ENCODE measurements at regions not wholly inside any gene's neighbourhood (a gene's known extent, or its start where the extent isn't known, plus 50 kb on each side); places are given as distances from the start of the nearest gene placed in this dataset.

- intact Hi-C loops (cut with DNase I; ENCODE audit: low total_unique reads), result no loop called here
- H3K9me3 ChIP-seq, result no peaks in the 10 kb centered on the region
- DNase-seq, result no peak
- H3K27ac ChIP-seq, result no peak overlapping the region
- no peak overlapping the region for H3K4me3 ChIP-seq
- peaks cover 0 to 39% of the 10 kb centered on the region in 2 donors for H3K27me3 ChIP-seq
- no peaks in the 10 kb centered on the region for H3K36me3 ChIP-seq
- TF ChIP-seq CTCF (IDR thresholded peaks at IDR 0.05), result no peak
- no peaks in the 10 kb centered on the region for H3K4me1 ChIP-seq
Observed at GRCh38 chr14:104470588-104470987, 109.0 kb upstream of the C14orf180 start.

DNA sequence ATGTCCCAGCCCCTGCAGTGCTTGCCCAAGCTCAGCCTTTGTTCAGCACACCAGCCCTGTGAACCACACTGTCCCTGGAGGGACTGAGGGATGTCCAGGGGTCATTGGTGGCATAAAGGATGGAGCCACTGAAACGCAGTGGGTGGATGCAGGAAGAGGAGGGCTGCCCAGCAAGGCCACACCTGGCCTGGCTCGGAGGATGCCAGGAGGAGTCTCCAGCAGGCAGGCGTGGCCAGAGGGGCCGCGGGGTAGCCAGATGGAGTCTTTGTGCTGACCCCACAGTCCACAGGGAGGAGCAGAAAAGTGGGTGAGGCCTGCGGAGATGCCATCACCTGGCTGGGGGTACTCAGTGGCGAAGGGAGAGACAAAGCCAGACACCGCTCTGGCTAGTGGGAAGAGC is 108.5 kb upstream of the C14orf180 start:
- peaks cover 0 to 42% of the 10 kb centered on the region in 2 donors for H3K27me3 ChIP-seq
- no peak for TF ChIP-seq CTCF (IDR thresholded peaks at IDR 0.05)
- H3K4me1 ChIP-seq, result no peaks in the 10 kb centered on the region
- no peak overlapping the region for H3K27ac ChIP-seq
- no peaks in the 10 kb centered on the region for H3K36me3 ChIP-seq
- H3K4me3 ChIP-seq, result no peak overlapping the region
- intact Hi-C loops (cut with DNase I; ENCODE audit: low total_unique reads), result no loop called here
- no peak for DNase-seq
- no peaks in the 10 kb centered on the region for H3K9me3 ChIP-seq

DNA sequence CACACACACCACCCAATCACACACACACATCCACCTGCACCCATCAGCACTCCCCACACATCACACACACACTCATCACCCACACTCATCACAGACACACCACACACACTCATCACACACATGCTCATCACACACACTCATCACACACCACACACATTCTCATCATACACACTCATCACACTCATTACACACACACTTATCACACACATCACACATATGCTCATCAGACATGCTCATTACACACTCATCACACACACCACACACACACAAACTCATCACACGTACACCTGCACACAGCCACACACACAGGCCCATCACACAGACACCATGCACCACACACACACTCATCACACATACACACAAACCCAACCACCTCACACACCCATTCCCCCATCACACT is 107.5 kb upstream of the C14orf180 start:
- Histone ChIP-seq H3K4me3 (no peak overlapping the region), H3K36me3 (no peaks in the 10 kb centered on the region), H3K27ac (no peak overlapping the region), H3K9me3 (no peaks in the 10 kb centered on the region), H3K4me1 (no peaks in the 10 kb centered on the region), H3K27me3 (peaks cover 0 to 51% of the 10 kb centered on the region in 2 donors)
- TF ChIP-seq CTCF (IDR thresholded peaks at IDR 0.05), result no peak
- intact Hi-C loops (cut with DNase I; ENCODE audit: low total_unique reads), result no loop called here
- DNase-seq, result no peak

DNA sequence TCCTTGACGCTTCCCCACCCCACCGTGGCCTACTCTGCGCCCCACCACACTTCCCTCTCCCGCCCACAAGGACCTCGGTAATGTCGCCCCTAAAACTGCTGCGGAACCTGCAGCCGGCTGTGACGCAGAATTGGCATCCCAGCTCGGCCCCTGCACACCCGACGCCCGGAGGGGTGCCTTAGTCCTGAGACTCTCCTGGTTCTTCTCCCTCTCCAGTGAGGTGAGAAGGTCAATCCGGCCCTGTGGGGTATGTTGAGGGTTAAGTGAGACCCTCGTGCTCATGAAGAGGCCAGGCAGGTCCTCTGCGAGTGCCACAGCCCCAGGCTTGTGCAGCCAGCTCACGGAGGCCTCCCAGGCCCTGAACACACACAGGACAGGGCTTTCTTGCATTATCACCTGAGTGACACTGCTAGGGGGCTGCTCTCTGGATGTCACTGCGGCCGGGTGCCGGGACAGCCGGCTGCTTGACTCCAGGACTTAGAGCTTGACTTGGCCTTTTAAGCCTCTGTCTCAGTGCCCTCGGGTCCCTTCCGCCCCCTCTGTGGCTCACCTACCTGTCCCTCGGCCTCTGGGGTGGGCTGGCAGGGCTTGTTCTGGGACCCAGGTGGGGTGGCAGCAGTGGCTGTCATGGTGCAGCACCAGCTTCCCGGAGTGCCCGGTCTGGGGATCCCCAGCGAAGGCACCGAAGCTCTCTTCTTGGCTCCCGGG is 106.9 kb upstream of the C14orf180 start:
- H3K4me3 ChIP-seq, result no peak overlapping the region
- no peak for TF ChIP-seq CTCF (IDR thresholded peaks at IDR 0.05)
- H3K27ac ChIP-seq, result no peak overlapping the region
- peaks cover 0 to 57% of the 10 kb centered on the region in 2 donors for H3K27me3 ChIP-seq
- H3K9me3 ChIP-seq, result no peaks in the 10 kb centered on the region
- intact Hi-C loops (cut with DNase I; ENCODE audit: low total_unique reads), result no loop called here
- no peaks in the 10 kb centered on the region for H3K36me3 ChIP-seq
- H3K4me1 ChIP-seq, result no peaks in the 10 kb centered on the region
- DNase-seq, result no peak

GRCh38 chr14:104473244-104473565 is 106.4 kb upstream of the C14orf180 start:
- no peak for TF ChIP-seq CTCF (IDR thresholded peaks at IDR 0.05)
- intact Hi-C loops (cut with DNase I; ENCODE audit: low total_unique reads), result no loop called here
- Histone ChIP-seq H3K4me3 (no peak overlapping the region), H3K9me3 (no peaks in the 10 kb centered on the region), H3K4me1 (no peaks in the 10 kb centered on the region), H3K27ac (no peak overlapping the region), H3K27me3 (peaks cover 0 to 60% of the 10 kb centered on the region in 2 donors), H3K36me3 (no peaks in the 10 kb centered on the region)
- DNase-seq, result no peak

All from tibial artery (tissue), 4 donors.